ENCODE measurements at regions not wholly inside any gene's neighbourhood (a gene's known extent, or its start where the extent isn't known, plus 50 kb on each side); places are given as distances from the start of the nearest gene placed in this dataset.

DNA sequence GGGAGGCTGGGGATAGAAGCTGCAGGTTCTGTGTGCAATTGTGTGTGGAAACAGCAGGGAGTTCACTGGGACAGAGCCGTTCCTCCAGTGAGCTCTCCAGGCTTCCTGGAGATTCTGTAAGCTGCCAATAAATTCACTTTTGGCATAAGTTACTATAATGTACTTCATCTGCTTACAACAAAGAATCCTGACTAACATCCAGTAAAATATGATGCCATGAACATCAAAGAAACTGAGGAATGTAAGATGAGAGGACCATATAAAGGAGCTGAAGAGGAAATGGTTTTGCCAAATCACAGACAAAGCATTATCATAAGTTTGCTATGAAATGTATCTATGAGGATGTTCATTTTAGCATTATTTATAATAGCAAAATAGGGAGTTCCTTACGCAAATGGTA lies 175.3 kb downstream of the KCNE4 start (continued):
- no peak for TF ChIP-seq PAWR (CRISPR knock-in tag; IDR thresholded peaks at IDR 0.05; ENCODE audit: borderline replicate concordance)

DNA sequence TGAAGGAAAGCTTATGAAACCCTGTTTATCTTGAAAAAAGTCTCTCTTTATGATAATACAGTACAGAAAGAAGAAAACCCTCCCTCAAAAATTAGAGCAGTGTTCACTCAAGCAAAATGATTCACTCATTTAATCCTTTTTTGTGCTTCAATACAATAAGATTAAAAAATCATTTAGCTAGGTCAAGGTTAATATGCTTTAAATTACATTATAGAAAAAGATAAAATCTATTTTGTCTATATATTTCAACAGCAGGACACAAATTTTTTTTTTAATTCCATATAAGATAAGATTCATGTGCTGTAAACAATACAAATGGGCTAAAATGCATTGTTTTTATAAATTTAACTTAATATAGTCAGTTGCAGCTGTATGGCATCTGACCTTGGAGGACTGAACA lies 176.9 kb downstream of the KCNE4 start:
- no peaks in the 10 kb centered on the region for H4K20me1 ChIP-seq (ENCODE audit: insufficient read depth, low read length)
- TF ChIP-seq ISL2 (CRISPR knock-in tag; IDR thresholded peaks at IDR 0.05) = no peak
- TF ChIP-seq, protein P1, sequence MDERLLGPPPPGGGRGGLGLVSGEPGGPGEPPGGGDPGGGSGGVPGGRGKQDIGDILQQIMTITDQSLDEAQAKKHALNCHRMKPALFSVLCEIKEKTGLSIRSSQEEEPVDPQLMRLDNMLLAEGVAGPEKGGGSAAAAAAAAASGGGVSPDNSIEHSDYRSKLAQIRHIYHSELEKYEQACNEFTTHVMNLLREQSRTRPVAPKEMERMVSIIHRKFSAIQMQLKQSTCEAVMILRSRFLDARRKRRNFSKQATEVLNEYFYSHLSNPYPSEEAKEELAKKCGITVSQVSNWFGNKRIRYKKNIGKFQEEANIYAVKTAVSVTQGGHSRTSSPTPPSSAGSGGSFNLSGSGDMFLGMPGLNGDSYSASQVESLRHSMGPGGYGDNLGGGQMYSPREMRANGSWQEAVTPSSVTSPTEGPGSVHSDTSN (CRISPR knock-in tag; IDR thresholded peaks at IDR 0.05) = no peak
- TF ChIP-seq ZSCAN20 (CRISPR knock-in tag; IDR thresholded peaks at IDR 0.05; ENCODE audit: borderline replicate concordance) = no peak
- TF ChIP-seq, protein P2, sequence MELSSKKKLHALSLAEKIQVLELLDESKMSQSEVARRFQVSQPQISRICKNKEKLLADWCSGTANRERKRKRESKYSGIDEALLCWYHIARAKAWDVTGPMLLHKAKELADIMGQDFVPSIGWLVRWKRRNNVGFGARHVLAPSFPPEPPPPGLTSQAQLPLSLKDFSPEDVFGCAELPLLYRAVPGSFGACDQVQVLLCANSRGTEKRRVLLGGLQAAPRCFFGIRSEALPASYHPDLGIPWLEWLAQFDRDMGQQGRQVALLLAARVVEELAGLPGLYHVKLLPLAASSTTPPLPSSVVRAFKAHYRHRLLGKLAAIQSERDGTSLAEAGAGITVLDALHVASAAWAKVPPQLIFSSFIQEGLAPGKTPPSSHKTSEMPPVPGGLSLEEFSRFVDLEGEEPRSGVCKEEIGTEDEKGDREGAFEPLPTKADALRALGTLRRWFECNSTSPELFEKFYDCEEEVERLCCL (CRISPR knock-in tag; IDR thresholded peaks at IDR 0.05; ENCODE audit: borderline replicate concordance) = no peak
- TF ChIP-seq ZNF790 (CRISPR knock-in tag; IDR thresholded peaks at IDR 0.05; ENCODE audit: borderline replicate concordance) = no peak
- TF ChIP-seq DNMT1 (CRISPR knock-in tag; IDR thresholded peaks at IDR 0.05) = no peak
- no peak for TF ChIP-seq ZNF891 (CRISPR knock-in tag; IDR thresholded peaks at IDR 0.05)
- TF ChIP-seq STAG1 (CRISPR knock-in tag; IDR thresholded peaks at IDR 0.05) = no peak
- no peak for TF ChIP-seq HOXA7 (CRISPR knock-in tag; IDR thresholded peaks at IDR 0.05)
- TF ChIP-seq, protein P3, sequence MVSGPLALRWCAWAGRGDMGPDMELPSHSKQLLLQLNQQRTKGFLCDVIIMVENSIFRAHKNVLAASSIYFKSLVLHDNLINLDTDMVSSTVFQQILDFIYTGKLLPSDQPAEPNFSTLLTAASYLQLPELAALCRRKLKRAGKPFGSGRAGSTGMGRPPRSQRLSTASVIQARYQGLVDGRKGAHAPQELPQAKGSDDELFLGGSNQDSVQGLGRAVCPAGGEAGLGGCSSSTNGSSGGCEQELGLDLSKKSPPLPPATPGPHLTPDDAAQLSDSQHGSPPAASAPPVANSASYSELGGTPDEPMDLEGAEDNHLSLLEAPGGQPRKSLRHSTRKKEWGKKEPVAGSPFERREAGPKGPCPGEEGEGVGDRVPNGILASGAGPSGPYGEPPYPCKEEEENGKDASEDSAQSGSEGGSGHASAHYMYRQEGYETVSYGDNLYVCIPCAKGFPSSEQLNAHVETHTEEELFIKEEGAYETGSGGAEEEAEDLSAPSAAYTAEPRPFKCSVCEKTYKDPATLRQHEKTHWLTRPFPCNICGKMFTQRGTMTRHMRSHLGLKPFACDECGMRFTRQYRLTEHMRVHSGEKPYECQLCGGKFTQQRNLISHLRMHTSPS (CRISPR knock-in tag; IDR thresholded peaks at IDR 0.05; ENCODE audit: low read depth) = no peak
- TF ChIP-seq, protein P4, sequence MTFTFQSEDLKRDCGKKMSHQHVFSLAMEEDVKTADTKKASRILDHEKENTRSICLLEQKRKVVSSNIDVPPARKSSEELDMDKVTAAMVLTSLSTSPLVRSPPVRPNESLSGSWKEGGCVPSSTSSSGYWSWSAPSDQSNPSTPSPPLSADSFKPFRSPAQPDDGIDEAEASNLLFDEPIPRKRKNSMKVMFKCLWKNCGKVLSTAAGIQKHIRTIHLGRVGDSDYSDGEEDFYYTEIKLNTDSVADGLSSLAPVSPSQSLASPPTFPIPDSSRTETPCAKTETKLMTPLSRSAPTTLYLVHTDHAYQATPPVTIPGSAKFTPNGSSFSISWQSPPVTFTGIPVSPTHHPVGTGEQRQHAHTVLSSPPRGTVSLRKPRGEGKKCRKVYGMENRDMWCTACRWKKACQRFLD (CRISPR knock-in tag; IDR thresholded peaks at IDR 0.05; ENCODE audit: borderline replicate concordance) = no peak
- no peaks in the 10 kb centered on the region for H3K79me2 ChIP-seq (ENCODE audit: insufficient read depth, low read length)
- ATAC-seq (no peak), FAIRE-seq (no peak), DNase-seq (ENCODE audit: low spot score) (no peak)
- BruUV-seq (replicated peaks) = no TSS peak
- H3K27ac ChIP-seq (ENCODE audit: extremely low read length, insufficient read depth, low read length) = no peak overlapping the region
- H3K27me3 ChIP-seq (ENCODE audit: control insufficient read depth in 1 of 2, insufficient read depth in 2 of 2, low read length in 2 of 2) = no peaks in the 10 kb centered on the region
- intact Hi-C loops (cut with micrococcal nuclease; ENCODE audit: unreplicated experiment) (no loop called here), in situ Hi-C loops (cut with HindIII; ENCODE audit: extremely low pct_ligation_motif_present, low pct_unique_long_range_greater_than_20kb) (no loop called here)
- ChIA-PET CTCF (ENCODE audit: low intra/inter-chr PET ratio, low total read pairs) (no interaction called here), POLR2A (no interaction called here)
- H3K4me1 ChIP-seq (ENCODE audit: insufficient read depth, low read length) = no peaks in the 10 kb centered on the region
- no peaks in the 10 kb centered on the region for H3K9me3 ChIP-seq (ENCODE audit: low read length)
- no peak overlapping the region for H3K9ac ChIP-seq (ENCODE audit: insufficient read depth, low read depth, low read length)
- H3K36me3 ChIP-seq (replicated peaks in 1 of 2; ENCODE audit: control insufficient read depth in 1 of 2, insufficient read depth in 2 of 2, low read length in 2 of 2) = no peaks in the 10 kb centered on the region
- no peak overlapping the region for H3K4me3 ChIP-seq (replicated peaks in 1 of 3; ENCODE audit: insufficient read depth in 1 of 3, low read depth in 2 of 3, low read length in 3 of 3)
- H3K4me2 ChIP-seq (ENCODE audit: low read depth, low read length) = no peak overlapping the region
- H2AFZ ChIP-seq (ENCODE audit: low read length) = no peak overlapping the region

All from HepG2 (cell line).